Neuron (in vitro differentiated cells): ENCODE measurements at regions not wholly inside any gene's neighbourhood (a gene's known extent, or its start where the extent isn't known, plus 50 kb on each side); places are given as distances from the start of the nearest gene placed in this dataset.

Experiments used
- H2AFZ ChIP-seq: one replicate; pipeline ENCODE4 v1.6.1; 2013; ENCODE audit warnings: low read depth, mild to moderate bottlenecking, inconsistent platforms, low read length, moderate library complexity
- H3K27me3 ChIP-seq: one replicate; pipeline ENCODE4 v1.6.1; 2013; ENCODE audit warnings: low read length; ENCODE audit not compliant: insufficient read depth
- H3K36me3 ChIP-seq: one replicate; pipeline ENCODE4 v1.6.1; 2013; ENCODE audit warnings: low read length; ENCODE audit not compliant: insufficient read depth
- H3K4me1 ChIP-seq: one replicate; pipeline ENCODE4 v1.6.1; 2013; ENCODE audit warnings: low read length; ENCODE audit not compliant: insufficient read depth
- H3K4me3 ChIP-seq: 2 replicates; pipeline ENCODE4 v1.5.1; 2013; ENCODE audit warnings: mild to moderate bottlenecking, low read length, moderate library complexity
- H3K9me3 ChIP-seq: one replicate; pipeline ENCODE4 v1.6.1; 2013; ENCODE audit warnings: low read length

- H3K27me3 ChIP-seq = no peaks in the 10 kb centered on the region
- H3K36me3 ChIP-seq = no peaks in the 10 kb centered on the region
- no peaks in the 10 kb centered on the region for H3K4me1 ChIP-seq
- no peak overlapping the region for H3K4me3 ChIP-seq
- H3K9me3 ChIP-seq = no peaks in the 10 kb centered on the region
- no peak overlapping the region for H2AFZ ChIP-seq
Observed at GRCh38 chr9:107733523-107733894, 243.9 kb upstream of the KLF4 start.

GRCh38 chr9:107732781-107733522 lies 243.4 kb upstream of the KLF4 start:
- Histone ChIP-seq H3K27me3 (no peaks in the 10 kb centered on the region), H3K4me3 (no peak overlapping the region), H3K36me3 (no peaks in the 10 kb centered on the region), H3K4me1 (no peaks in the 10 kb centered on the region), H2AFZ (no peak overlapping the region), H3K9me3 (no peaks in the 10 kb centered on the region)

GRCh38 chr9:107731115-107731762 lies 241.7 kb upstream of the KLF4 start:
- Histone ChIP-seq H3K36me3 (no peaks in the 10 kb centered on the region), H3K4me3 (no peak overlapping the region), H3K27me3 (no peaks in the 10 kb centered on the region), H3K9me3 (no peaks in the 10 kb centered on the region), H3K4me1 (no peaks in the 10 kb centered on the region), H2AFZ (no peak overlapping the region)

- H3K9me3 ChIP-seq = no peaks in the 10 kb centered on the region
- no peak overlapping the region for H2AFZ ChIP-seq
- H3K27me3 ChIP-seq = no peaks in the 10 kb centered on the region
- no peaks in the 10 kb centered on the region for H3K4me1 ChIP-seq
- H3K36me3 ChIP-seq = no peaks in the 10 kb centered on the region
- no peak overlapping the region for H3K4me3 ChIP-seq
Observed at GRCh38 chr9:107730666-107731065, 241.1 kb upstream of the KLF4 start.

- H3K4me1 ChIP-seq = no peaks in the 10 kb centered on the region
- no peak overlapping the region for H3K4me3 ChIP-seq
- H3K27me3 ChIP-seq = no peaks in the 10 kb centered on the region
- H2AFZ ChIP-seq = no peak overlapping the region
- H3K36me3 ChIP-seq = no peaks in the 10 kb centered on the region
- H3K9me3 ChIP-seq = no peaks in the 10 kb centered on the region
Observed at GRCh38 chr9:107727086-107727780, 237.7 kb upstream of the KLF4 start.

GRCh38 chr9:107723015-107723414 lies 233.4 kb upstream of the KLF4 start:
- Histone ChIP-seq H3K9me3 (no peaks in the 10 kb centered on the region), H3K27me3 (no peaks in the 10 kb centered on the region), H3K4me3 (no peak overlapping the region), H3K36me3 (no peaks in the 10 kb centered on the region), H3K4me1 (no peaks in the 10 kb centered on the region), H2AFZ (no peak overlapping the region)

GRCh38 chr9:107721705-107722245 lies 232.2 kb upstream of the KLF4 start:
- Histone ChIP-seq H3K27me3 (no peaks in the 10 kb centered on the region), H3K4me3 (no peak overlapping the region), H3K9me3 (no peaks in the 10 kb centered on the region), H2AFZ (no peak overlapping the region), H3K36me3 (no peaks in the 10 kb centered on the region), H3K4me1 (no peaks in the 10 kb centered on the region)

GRCh38 chr9:107720501-107720900 lies 230.9 kb upstream of the KLF4 start:
- Histone ChIP-seq H3K36me3 (no peaks in the 10 kb centered on the region), H3K9me3 (no peaks in the 10 kb centered on the region), H3K4me3 (no peak overlapping the region), H3K27me3 (no peaks in the 10 kb centered on the region), H3K4me1 (no peaks in the 10 kb centered on the region), H2AFZ (no peak overlapping the region)

GRCh38 chr9:107717529-107718314 lies 228.2 kb upstream of the KLF4 start:
- Histone ChIP-seq H3K4me3 (no peak overlapping the region), H3K9me3 (no peaks in the 10 kb centered on the region), H3K36me3 (no peaks in the 10 kb centered on the region), H3K4me1 (no peaks in the 10 kb centered on the region), H3K27me3 (no peaks in the 10 kb centered on the region), H2AFZ (no peak overlapping the region)

- Histone ChIP-seq H3K4me3 (no peak overlapping the region), H3K36me3 (no peaks in the 10 kb centered on the region), H3K4me1 (no peaks in the 10 kb centered on the region), H3K9me3 (no peaks in the 10 kb centered on the region), H2AFZ (no peak overlapping the region), H3K27me3 (no peaks in the 10 kb centered on the region)
Observed at GRCh38 chr9:107715740-107716139, 226.2 kb upstream of the KLF4 start.

- no peaks in the 10 kb centered on the region for H3K9me3 ChIP-seq
- H3K4me1 ChIP-seq = no peaks in the 10 kb centered on the region
- no peaks in the 10 kb centered on the region for H3K36me3 ChIP-seq
- H2AFZ ChIP-seq = no peak overlapping the region
- no peak overlapping the region for H3K4me3 ChIP-seq
- H3K27me3 ChIP-seq = no peaks in the 10 kb centered on the region
Observed at GRCh38 chr9:107713470-107713869, 223.9 kb upstream of the KLF4 start.

- no peak overlapping the region for H2AFZ ChIP-seq
- H3K36me3 ChIP-seq = no peaks in the 10 kb centered on the region
- H3K9me3 ChIP-seq = no peaks in the 10 kb centered on the region
- H3K4me1 ChIP-seq = no peaks in the 10 kb centered on the region
- H3K27me3 ChIP-seq = no peaks in the 10 kb centered on the region
- H3K4me3 ChIP-seq = no peak overlapping the region
Observed at GRCh38 chr9:107712390-107712789, 222.8 kb upstream of the KLF4 start.

- H3K9me3 ChIP-seq = no peaks in the 10 kb centered on the region
- no peaks in the 10 kb centered on the region for H3K27me3 ChIP-seq
- no peaks in the 10 kb centered on the region for H3K4me1 ChIP-seq
- H3K4me3 ChIP-seq = no peak overlapping the region
- H2AFZ ChIP-seq = no peak overlapping the region
- no peaks in the 10 kb centered on the region for H3K36me3 ChIP-seq
Observed at GRCh38 chr9:107711542-107711941, 222.0 kb upstream of the KLF4 start.
